Amniotic stem cell (primary cell): ENCODE measurements at regions not wholly inside any gene's neighbourhood (a gene's known extent, or its start where the extent isn't known, plus 50 kb on each side); places are given as distances from the start of the nearest gene placed in this dataset.

ENCODE experiments used
- DNase-seq: peaks from one replicate; lab custom pipeline; 2025; lab: John Stamatoyannopoulos, UW

GRCh38 chr3:40701016-40701588 lies 176.3 kb downstream of the ZNF621 start:
- DNase-seq: no peak

GRCh38 chr3:40704224-40704623 lies 179.5 kb downstream of the ZNF621 start:
- DNase-seq: no peak

- no peak for DNase-seq
Observed at GRCh38 chr3:40705663-40706062, 180.9 kb downstream of the ZNF621 start.

- DNase-seq: no peak
Observed at GRCh38 chr3:40713306-40713705, 188.5 kb downstream of the ZNF621 start.

- DNase-seq: no peak
Observed at GRCh38 chr3:40713795-40714194, 189.0 kb downstream of the ZNF621 start.

- DNase-seq: no peak
Observed at GRCh38 chr3:40714771-40715345, 190.1 kb downstream of the ZNF621 start.

GRCh38 chr3:40715551-40715950 lies 190.8 kb downstream of the ZNF621 start:
- DNase-seq: no peak

- no peak for DNase-seq
Observed at GRCh38 chr3:40717471-40717870, 192.7 kb downstream of the ZNF621 start.

GRCh38 chr3:40718209-40718608 lies 193.4 kb downstream of the ZNF621 start:
- DNase-seq: no peak

GRCh38 chr3:40718681-40719080 lies 193.9 kb downstream of the ZNF621 start:
- no peak for DNase-seq

- DNase-seq: no peak
Observed at GRCh38 chr3:40719660-40720287, 195.0 kb downstream of the ZNF621 start.

- DNase-seq: no peak
Observed at GRCh38 chr3:40720341-40720740, 195.6 kb downstream of the ZNF621 start.

GRCh38 chr3:40720863-40721262 lies 196.1 kb downstream of the ZNF621 start:
- DNase-seq: no peak

GRCh38 chr3:40723083-40723660 lies 198.4 kb downstream of the ZNF621 start:
- no peak for DNase-seq

GRCh38 chr3:40725031-40725430 lies 200.3 kb downstream of the ZNF621 start:
- no peak for DNase-seq

- no peak for DNase-seq
Observed at GRCh38 chr3:40731445-40731844, 206.7 kb downstream of the ZNF621 start.

- DNase-seq: no peak
Observed at GRCh38 chr3:40736943-40737342, 212.2 kb downstream of the ZNF621 start.

- no peak for DNase-seq
Observed at GRCh38 chr3:40737343-40737742, 212.6 kb downstream of the ZNF621 start.

GRCh38 chr3:40739971-40740370 lies 215.2 kb downstream of the ZNF621 start:
- no peak for DNase-seq

- no peak for DNase-seq
Observed at GRCh38 chr3:40741729-40742128, 217.0 kb downstream of the ZNF621 start.

- DNase-seq: no peak
Observed at GRCh38 chr3:40745381-40746106, 220.8 kb downstream of the ZNF621 start.

- no peak for DNase-seq
Observed at GRCh38 chr3:40751666-40752065, 226.9 kb downstream of the ZNF621 start.

GRCh38 chr3:40752492-40752891 lies 227.7 kb downstream of the ZNF621 start:
- no peak for DNase-seq
